HL-60 (cell line): ENCODE measurements at regions not wholly inside any gene's neighbourhood (a gene's known extent, or its start where the extent isn't known, plus 50 kb on each side); places are given as distances from the start of the nearest gene placed in this dataset.
"Not testable (repeated sequence)": the region's sequence is repeated elsewhere in the genome, so short reads cannot be mapped to it uniquely, and the experiment has no call there.

Source experiments
- GABPA ChIP-seq: IDR thresholded peaks from 2 replicates; pipeline ENCODE4 v1.6.1; 2012; ENCODE audit warnings: low read depth
- POLR2AphosphoS5 ChIP-seq: IDR thresholded peaks from 2 replicates; pipeline ENCODE4 v1.6.1; 2012; ENCODE audit warnings: low read depth
- SPI1 ChIP-seq: IDR thresholded peaks from 2 replicates; pipeline ENCODE4 v1.6.1; 2012; ENCODE audit warnings: low read depth, mild to moderate bottlenecking, borderline replicate concordance
- TF ChIP-seq, protein P1 (sequence below): IDR thresholded peaks from one replicate; pipeline ENCODE4 v1.5.1; 2011; ENCODE audit warnings: low read length, control low read depth, inconsistent platforms; ENCODE audit not compliant: insufficient read depth
- TF ChIP-seq, protein P2 (sequence below): IDR thresholded peaks from 2 replicates; pipeline ENCODE4 v1.6.1; 2012; ENCODE audit warnings: low read depth; ENCODE audit not compliant: insufficient replicate concordance

DNA sequence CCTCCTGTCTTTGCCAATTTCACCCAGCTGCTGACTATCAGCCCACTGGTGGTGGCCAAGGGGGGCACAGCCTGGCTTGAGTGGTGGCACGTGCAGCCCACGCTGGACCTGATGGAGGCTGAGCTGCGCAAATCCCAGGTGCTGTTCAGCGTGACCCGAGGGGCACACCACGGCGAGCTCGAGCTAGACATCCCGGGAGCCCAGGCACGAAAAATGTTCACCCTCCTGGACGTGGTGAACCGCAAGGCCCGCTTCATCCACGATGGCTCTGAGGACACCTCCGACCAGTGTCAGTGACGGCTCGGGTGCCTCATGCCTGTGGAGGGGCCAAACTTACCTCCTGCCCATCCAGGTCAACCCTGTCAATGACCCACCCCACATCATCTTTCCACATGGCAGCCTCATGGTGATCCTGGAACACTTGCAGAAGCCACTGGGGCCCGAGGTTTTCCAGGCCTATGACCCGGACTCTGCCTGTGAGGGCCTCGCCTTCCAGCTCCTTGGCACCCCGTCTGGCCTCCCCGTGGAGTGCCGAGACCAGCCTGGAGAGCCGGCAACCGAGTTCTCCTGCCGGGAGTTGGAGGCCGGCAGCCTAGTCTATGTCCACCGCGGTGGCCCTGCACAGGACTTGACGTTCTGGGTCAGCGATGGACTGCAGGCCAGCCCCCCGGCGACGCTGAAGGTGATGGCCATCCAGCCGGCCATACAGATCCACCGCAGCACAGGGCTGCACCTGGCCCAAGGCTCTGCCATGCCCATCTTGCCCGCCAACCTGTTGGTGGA lies 180.2 kb downstream of the TBC1D2B start:
- TF ChIP-seq, protein P1, sequence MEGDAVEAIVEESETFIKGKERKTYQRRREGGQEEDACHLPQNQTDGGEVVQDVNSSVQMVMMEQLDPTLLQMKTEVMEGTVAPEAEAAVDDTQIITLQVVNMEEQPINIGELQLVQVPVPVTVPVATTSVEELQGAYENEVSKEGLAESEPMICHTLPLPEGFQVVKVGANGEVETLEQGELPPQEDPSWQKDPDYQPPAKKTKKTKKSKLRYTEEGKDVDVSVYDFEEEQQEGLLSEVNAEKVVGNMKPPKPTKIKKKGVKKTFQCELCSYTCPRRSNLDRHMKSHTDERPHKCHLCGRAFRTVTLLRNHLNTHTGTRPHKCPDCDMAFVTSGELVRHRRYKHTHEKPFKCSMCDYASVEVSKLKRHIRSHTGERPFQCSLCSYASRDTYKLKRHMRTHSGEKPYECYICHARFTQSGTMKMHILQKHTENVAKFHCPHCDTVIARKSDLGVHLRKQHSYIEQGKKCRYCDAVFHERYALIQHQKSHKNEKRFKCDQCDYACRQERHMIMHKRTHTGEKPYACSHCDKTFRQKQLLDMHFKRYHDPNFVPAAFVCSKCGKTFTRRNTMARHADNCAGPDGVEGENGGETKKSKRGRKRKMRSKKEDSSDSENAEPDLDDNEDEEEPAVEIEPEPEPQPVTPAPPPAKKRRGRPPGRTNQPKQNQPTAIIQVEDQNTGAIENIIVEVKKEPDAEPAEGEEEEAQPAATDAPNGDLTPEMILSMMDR: not testable (repeated sequence)
- TF ChIP-seq POLR2AphosphoS5, GABPA, SPI1: not testable (repeated sequence)
- TF ChIP-seq, protein P2, sequence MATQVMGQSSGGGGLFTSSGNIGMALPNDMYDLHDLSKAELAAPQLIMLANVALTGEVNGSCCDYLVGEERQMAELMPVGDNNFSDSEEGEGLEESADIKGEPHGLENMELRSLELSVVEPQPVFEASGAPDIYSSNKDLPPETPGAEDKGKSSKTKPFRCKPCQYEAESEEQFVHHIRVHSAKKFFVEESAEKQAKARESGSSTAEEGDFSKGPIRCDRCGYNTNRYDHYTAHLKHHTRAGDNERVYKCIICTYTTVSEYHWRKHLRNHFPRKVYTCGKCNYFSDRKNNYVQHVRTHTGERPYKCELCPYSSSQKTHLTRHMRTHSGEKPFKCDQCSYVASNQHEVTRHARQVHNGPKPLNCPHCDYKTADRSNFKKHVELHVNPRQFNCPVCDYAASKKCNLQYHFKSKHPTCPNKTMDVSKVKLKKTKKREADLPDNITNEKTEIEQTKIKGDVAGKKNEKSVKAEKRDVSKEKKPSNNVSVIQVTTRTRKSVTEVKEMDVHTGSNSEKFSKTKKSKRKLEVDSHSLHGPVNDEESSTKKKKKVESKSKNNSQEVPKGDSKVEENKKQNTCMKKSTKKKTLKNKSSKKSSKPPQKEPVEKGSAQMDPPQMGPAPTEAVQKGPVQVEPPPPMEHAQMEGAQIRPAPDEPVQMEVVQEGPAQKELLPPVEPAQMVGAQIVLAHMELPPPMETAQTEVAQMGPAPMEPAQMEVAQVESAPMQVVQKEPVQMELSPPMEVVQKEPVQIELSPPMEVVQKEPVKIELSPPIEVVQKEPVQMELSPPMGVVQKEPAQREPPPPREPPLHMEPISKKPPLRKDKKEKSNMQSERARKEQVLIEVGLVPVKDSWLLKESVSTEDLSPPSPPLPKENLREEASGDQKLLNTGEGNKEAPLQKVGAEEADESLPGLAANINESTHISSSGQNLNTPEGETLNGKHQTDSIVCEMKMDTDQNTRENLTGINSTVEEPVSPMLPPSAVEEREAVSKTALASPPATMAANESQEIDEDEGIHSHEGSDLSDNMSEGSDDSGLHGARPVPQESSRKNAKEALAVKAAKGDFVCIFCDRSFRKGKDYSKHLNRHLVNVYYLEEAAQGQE: not testable (repeated sequence)
